ENCODE measurements at regions not wholly inside any gene's neighbourhood (a gene's known extent, or its start where the extent isn't known, plus 50 kb on each side); places are given as distances from the start of the nearest gene placed in this dataset.
"Not testable (repeated sequence)": the region's sequence is repeated elsewhere in the genome, so short reads cannot be mapped to it uniquely, and the experiment has no call there.

DNA sequence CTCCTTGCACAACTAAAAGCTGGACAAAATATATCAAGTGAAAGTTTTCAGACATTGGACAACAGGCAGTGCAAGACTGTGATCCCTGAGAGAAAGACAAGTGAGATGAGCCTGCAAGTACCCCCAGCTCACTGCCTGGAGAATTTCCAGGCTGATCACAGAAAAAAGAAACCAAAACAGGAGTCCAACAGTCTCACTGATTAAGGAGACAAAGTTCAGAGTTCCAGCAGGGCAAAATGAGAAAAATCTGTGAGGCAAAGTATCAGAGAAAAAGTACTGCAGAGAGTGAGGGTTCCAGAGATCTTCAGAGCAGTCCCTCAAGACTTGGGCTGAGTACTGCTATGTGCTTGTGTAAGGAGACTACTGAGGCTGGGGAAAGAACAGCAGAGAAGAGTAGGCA lies 56.0 kb upstream of the PRSS3 start:
- no peak for DNase-seq

DNA sequence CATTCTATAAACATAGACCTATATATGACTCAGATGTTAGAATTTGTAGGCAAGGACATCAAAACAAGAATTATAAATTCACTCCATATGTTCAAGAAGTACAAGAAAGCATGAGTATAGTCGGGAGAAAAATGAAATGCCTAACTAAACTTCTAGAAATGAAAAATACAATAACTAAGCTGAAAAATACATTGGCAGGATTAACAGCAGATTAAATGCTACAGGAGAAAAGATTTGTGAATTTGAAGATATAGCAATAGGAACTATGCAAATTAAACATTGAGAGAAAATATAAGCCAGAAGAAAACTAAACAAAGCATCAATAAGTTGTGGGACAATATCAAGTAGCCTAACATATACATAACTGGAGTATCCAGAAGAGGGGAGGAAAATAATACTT lies 55.3 kb upstream of the PRSS3 start:
- DNase-seq, result no peak

DNA sequence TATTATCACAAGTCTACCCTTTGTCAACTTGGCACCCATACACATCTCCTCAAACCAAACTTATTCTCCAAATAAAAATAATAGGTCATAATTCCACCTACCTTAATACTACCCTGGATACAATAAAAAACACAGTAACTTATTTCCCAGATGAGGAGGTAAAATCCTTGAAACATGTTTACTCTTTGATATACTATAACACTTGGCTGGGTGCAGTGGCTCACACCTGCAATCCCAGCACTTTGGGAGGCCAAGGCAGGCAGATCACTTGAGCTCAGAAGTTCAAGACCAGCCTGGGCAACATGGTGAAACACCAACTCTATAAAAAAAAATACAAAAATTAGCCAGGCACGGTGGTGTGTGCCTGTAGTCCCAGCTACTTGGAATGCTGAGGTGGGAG lies 54.4 kb upstream of the PRSS3 start:
- not testable (repeated sequence) for DNase-seq

- DNase-seq, result no peak
Observed at GRCh38 chr9:33742051-33742450, 53.3 kb upstream of the PRSS3 start.

- DNase-seq, result no peak
Observed at GRCh38 chr9:33742519-33742918, 52.8 kb upstream of the PRSS3 start.

Data from right lung (tissue), 2 donors.